ENCODE measurements at regions not wholly inside any gene's neighbourhood (a gene's known extent, or its start where the extent isn't known, plus 50 kb on each side); places are given as distances from the start of the nearest gene placed in this dataset.

DNA sequence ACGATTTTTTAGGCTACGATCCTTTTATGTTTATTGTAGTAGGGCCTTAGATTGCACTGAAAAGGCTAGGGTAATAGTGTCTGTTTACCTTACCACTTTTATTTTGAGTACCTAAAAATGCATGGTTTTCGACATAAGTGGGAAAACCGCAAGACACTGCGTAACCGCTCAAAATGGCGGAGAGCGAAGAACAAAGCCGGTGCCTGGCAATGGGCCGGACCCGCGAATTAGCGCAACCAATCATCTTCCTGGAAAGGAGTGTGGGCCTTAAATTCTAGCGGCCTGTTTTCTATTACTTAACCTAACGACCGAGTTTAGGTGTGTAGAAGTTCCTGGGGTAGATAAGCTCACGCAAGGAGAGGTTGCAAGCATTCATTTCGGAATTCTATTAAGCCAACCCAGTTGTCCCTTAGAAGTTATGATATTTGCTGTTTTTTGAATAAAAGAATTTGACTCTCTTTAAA, 118.0 kb downstream of the HFE start:
- peak overlapping the region; percentile 95 for H3K4me3 ChIP-seq (ENCODE audit: low read depth, low read length)
- TF ChIP-seq, protein P1, sequence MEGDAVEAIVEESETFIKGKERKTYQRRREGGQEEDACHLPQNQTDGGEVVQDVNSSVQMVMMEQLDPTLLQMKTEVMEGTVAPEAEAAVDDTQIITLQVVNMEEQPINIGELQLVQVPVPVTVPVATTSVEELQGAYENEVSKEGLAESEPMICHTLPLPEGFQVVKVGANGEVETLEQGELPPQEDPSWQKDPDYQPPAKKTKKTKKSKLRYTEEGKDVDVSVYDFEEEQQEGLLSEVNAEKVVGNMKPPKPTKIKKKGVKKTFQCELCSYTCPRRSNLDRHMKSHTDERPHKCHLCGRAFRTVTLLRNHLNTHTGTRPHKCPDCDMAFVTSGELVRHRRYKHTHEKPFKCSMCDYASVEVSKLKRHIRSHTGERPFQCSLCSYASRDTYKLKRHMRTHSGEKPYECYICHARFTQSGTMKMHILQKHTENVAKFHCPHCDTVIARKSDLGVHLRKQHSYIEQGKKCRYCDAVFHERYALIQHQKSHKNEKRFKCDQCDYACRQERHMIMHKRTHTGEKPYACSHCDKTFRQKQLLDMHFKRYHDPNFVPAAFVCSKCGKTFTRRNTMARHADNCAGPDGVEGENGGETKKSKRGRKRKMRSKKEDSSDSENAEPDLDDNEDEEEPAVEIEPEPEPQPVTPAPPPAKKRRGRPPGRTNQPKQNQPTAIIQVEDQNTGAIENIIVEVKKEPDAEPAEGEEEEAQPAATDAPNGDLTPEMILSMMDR (IDR thresholded peaks at IDR 0.05; ENCODE audit: low read depth, low read length, missing control alignments), result no peak
- no peaks in the 10 kb centered on the region for H3K36me3 ChIP-seq (replicated peaks)
- H3K27ac ChIP-seq, result peak overlapping the region; percentile 97
- peak; percentile 85 for DNase-seq
- H3K27me3 ChIP-seq (replicated peaks), result no peaks in the 10 kb centered on the region
- in situ Hi-C loops (cut with HindIII; ENCODE audit: low pct_ligation_motif_present, low sequenced_read_pairs), result no loop called here

DNA sequence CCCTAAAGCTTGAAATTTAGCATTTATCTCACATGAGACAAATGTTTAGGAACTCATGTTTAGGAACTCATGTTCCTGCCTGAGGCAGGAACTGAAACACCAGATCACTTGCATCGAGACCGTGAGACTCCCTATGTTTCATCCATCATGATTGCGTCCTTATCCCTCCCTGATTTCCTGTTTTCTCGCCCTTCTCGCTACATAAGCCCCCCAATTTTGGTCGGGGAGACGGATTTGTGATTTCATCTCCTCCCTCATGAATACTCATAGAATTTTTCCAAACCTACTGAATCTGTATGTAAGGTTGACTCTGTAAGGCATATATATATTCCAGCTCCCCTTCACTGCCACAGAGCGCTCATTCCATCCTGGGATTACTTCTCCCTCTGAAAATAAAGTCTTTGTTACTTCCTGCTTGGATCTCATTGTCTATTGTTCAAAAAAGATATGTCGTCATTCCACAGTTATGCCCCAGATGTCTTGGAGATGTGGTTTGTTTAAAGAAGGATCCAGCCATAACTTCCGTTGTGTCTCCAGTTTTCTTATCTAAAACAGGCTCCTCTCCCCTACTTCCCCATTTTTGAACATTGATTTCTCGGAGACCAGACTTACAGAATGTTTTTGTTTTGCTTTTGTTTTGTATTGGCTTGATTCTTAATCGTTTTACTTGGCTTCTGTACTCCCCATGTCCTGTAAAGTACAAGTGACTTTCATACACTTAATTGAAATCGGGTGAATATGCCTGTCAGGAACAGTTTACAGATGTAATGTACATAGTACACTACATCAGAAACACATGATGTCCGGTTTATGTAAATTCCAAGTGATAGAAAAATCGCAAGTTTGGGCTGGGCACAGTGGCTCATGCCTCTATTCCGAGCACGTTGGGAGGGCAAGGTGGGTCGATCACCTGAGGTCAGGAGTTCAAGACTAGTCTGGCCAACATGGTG, 118.7 kb downstream of the HFE start:
- in situ Hi-C loops (cut with HindIII; ENCODE audit: low pct_ligation_motif_present, low sequenced_read_pairs), result no loop called here
- TF ChIP-seq, protein P1 (IDR thresholded peaks at IDR 0.05; ENCODE audit: low read depth, low read length, missing control alignments), result no peak
- Histone ChIP-seq H3K36me3 (replicated peaks) (no peaks in the 10 kb centered on the region), H3K27ac (peak overlapping the region; percentile 97), H3K4me3 (ENCODE audit: low read depth, low read length) (peak overlapping the region; percentile 95), H3K27me3 (replicated peaks) (no peaks in the 10 kb centered on the region)
- DNase-seq, result peak; percentile 78

DNA sequence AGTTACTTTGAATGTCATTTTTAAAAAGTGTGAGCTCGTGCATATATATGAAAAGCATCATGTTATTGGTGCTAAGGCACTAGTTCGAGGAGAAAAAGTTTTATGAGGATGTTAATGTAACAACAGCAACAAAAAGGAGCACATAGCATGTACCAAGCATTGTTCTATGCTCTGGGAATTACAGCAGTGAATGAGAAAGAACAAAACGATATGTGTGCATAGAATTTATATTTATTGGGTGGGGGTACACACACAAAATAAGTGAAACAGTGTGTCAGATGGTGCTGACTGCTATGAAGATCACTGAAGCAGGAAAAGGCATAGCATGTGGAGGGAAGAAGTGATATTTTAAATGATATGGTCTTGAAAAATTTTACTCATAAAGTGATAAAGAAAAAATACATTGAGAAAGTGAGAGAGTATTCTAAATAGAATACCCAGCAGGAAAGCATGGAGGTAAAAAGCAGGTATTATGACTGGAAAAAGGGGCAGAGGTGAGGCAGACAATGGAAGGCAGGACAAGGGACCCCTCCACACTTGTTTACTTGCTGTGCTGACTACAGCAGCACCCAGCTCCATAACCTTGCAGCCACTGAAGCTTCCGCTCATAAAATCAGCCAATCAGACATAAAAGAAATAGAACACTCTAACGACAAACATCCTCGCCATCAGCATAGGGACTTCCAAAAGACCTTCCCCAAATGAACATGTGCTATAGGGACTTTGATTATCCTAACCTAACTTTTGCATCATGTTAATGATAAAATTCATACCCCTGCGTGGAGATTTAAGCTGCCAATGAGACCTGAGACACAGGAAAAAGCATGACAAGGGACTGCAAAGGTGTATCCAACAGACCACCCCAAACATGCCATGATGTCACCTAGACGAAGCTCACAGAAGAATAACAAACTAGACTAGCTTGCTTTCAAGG, 119.9 kb downstream of the HFE start:
- in situ Hi-C loops (cut with HindIII; ENCODE audit: low pct_ligation_motif_present, low sequenced_read_pairs), result no loop called here
- Histone ChIP-seq H3K27ac (peak overlapping the region; percentile 97), H3K36me3 (replicated peaks) (no peaks in the 10 kb centered on the region), H3K4me3 (ENCODE audit: low read depth, low read length) (no peak overlapping the region), H3K27me3 (replicated peaks) (no peaks in the 10 kb centered on the region)
- TF ChIP-seq, protein P1 (IDR thresholded peaks at IDR 0.05; ENCODE audit: low read depth, low read length, missing control alignments), result no peak
- no peak for DNase-seq

DNA sequence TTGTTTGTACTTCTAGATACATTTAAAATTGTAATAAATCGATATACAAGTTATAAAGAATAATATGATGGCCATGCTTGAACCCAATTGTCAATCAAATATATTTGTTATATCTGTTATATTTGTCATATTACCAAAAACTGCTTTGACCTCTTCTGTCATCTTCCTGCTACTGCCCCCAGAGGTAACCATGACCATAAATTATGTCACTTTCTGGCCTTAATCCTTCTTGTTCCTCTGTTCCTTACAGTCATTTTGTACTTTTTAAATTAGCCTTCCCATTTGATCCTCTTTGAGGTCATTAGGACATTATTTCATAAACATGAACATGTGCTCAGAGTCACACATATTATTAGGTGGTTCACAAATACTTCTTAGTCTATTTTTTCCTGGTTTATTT, 124.7 kb downstream of the HFE start:
- Histone ChIP-seq H3K27ac (no peak overlapping the region), H3K4me3 (ENCODE audit: low read depth, low read length) (no peak overlapping the region), H3K27me3 (replicated peaks) (no peaks in the 10 kb centered on the region), H3K36me3 (replicated peaks) (no peaks in the 10 kb centered on the region)
- in situ Hi-C loops (cut with HindIII; ENCODE audit: low pct_ligation_motif_present, low sequenced_read_pairs), result no loop called here
- DNase-seq, result no peak
- TF ChIP-seq, protein P1 (IDR thresholded peaks at IDR 0.05; ENCODE audit: low read depth, low read length, missing control alignments), result no peak

DNA sequence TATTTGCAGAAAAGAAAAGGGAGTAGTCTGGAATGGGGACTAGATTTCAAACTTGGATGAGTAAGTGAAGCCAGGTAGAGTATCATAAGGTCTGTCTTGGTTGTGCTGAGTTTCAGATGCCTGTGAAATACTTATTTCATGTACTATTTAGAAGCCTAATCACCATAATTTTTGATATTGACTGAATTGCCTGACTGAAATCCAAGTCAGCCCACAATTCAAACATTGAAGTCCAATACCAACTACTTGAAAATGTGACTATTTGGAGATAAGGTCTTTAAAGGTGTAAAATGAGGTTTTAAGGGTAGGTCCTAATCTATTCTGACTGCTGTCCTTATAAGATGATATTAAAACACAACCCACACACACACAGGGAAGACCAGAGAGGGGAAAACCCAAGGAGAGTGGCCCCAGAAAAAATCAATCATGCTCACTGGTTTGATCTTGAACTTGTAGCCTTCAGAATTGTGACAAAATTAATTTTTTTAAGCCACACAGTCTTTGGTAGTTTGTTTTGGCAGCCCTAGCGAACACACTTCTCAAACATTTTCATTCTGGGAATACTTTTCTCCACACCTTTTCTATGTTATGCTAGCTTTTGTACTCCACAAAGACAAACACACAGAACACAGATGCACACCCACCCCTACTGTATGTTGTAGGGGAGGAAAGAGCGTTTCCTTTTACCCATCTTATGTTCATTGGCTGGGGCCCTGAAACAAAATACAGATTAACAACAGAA, 126.3 kb downstream of the HFE start:
- in situ Hi-C loops (cut with HindIII; ENCODE audit: low pct_ligation_motif_present, low sequenced_read_pairs), result no loop called here
- Histone ChIP-seq H3K27ac (no peak overlapping the region), H3K4me3 (ENCODE audit: low read depth, low read length) (no peak overlapping the region), H3K27me3 (replicated peaks) (no peaks in the 10 kb centered on the region), H3K36me3 (replicated peaks) (no peaks in the 10 kb centered on the region)
- no peak for DNase-seq
- TF ChIP-seq, protein P1 (IDR thresholded peaks at IDR 0.05; ENCODE audit: low read depth, low read length, missing control alignments), result no peak
